T47D (cell line): ENCODE measurements at regions not wholly inside any gene's neighbourhood (a gene's known extent, or its start where the extent isn't known, plus 50 kb on each side); places are given as distances from the start of the nearest gene placed in this dataset.

Experiments used
- DNase-seq, 2 experiments: peaks; one replicate each; pipeline versions ENCODE4 v3.0.0 to v3.0.0-alpha.2; 2011 to 2012; ENCODE audit warnings: low read depth in 1 of 2, low spot score in 1 of 2
- JUND ChIP-seq: IDR thresholded peaks from 2 replicates; pipeline ENCODE4 v1.6.1; 2012; ENCODE audit warnings: low read depth
- in situ Hi-C: cut with HindIII; loops from 2 replicates; pipeline ENCODE4 v1.10.0; 2016; ENCODE audit warnings: low sequenced_read_pairs, low pct_unique_long_range_greater_than_20kb

DNA sequence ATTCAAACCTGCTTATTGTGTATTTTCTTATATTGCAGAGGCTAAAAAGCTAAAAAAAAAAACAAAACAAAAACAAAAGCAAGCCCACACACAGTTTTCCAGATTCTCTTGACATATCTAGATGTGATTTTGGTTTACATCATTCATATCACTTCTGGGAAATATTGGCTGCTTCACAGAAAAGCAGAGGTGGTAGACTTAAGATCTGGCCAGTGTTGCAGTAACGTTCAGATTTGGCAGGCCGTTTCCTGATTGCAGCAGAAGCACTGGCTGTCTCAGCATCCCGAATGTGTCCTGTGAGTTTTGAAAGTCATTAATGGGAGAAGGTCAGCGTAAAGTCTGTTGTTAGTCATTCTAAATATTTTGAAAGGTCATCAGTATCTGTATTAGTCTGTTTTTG lies 2062.0 kb downstream of the ARAP2 start:
- no peak for TF ChIP-seq JUND
- DNase-seq: no peak
- in situ Hi-C loops: no loop called here

DNA sequence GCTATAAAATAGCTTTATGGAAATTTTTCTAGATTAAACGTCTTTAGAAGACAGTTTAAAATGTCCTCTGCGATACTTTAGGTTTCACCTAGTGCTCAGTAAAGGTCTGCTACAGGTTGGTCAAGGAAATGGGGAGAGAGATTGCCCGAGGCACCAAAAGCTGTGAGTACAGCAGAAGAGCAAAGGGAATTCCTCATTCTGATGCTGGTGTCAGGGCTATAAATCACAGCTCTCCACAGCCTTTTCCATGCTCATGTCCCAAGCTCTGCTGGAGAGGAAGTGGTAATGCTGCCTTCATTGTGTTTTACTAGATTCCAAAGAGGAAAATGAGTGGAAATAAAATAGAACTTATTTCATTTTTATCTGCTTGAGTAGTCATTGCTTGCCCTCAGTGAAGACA lies 2060.4 kb downstream of the ARAP2 start:
- no peak for TF ChIP-seq JUND
- peak in 1 of 2 experiments; percentile 30 for DNase-seq

DNA sequence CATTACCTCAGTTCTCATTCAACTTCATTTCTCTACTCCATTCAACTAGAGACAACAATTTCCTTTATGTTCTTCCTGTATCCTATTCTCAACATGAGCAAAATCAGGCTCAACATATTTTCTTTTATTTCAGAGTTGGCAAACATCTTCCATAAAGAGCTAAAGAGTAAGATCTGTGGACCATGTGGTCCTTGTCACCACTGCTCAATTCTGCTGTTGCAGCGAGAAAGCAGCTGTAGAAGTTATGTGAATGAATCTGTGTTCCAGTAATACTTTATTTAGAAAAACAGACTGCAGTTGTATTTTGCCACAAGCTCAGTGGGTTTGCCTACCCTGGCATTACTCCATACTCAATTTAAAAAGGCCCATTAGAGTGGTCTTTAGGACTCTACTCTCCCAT lies 2057.3 kb downstream of the ARAP2 start:
- no peak for DNase-seq
- no peak for TF ChIP-seq JUND

More for the DNA sequence above, 2060.4 kb downstream of the ARAP2 start:
- in situ Hi-C loops: no loop called here

DNA sequence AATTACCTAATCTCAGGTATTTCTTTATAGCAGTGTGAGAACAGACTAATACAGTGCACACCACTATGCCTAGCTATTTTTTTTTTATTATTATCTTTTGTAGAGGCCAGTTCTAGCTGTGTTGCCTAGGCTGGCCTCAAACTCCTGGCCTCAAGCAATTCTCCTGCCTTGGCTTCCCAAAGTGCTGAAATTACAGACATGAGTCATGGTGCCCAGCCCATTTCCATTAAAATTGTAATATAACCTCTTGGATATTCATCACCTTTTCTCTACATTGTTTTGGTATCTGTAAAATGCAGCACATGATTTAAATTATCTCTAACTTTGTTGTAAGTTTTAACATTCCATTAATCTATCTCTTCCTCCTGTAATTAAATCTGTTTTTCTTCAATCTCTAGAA lies 2052.9 kb downstream of the ARAP2 start:
- TF ChIP-seq JUND: no peak
- DNase-seq: no peak
- in situ Hi-C loops: no loop called here

More for the DNA sequence above, 2057.3 kb downstream of the ARAP2 start:
- in situ Hi-C loops: no loop called here

DNA sequence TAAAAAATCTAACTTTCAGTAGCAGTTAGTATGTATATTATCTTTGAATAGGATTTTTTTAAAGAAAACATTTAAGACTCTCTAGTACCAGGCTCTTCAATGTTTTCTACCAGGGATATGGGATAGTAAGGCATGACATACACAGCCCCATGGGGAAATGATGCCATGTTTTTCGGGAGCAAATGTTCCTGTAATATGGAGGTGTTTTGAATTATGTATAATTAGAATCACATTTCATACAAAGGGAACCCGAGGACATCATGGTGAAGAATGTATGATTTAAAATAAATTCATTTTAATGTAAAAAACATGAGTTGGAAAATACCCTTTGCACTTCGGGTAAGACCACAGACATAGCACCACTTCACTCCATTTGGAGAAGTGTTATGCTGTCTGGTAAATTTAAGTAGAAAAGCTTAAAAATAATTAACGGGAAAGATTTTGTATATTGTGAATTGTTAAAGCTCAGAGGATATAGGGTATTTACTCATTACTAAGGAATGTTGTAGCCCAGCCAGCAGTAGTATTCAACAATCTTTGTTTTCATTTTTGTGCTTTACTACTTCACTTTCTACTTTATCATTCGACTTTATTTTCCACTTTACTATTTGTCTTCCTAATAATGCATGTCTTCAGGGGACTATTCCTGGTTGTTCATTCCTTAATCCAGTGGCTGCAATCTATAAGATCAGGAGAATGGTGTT lies 2050.7 kb downstream of the ARAP2 start:
- TF ChIP-seq JUND: no peak
- in situ Hi-C loops: no loop called here
- no peak for DNase-seq

DNA sequence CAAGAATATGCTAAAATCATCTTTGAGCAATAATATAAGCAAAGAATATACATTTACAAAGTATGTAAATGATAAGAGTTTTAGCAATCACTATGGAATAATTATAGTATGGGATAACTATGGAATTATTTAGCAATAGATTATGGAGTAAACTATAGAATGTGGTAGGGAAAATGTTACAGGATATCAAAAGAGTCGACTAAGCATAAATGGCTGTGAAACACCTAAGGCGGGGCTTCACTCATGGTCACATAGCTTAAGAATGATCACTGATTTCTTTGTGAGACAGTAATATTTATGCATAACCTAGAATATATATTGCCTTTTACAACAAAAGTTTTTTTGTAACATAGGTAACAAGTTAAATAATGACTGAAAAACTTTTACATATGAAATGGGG lies 2049.7 kb downstream of the ARAP2 start:
- no peak for TF ChIP-seq JUND
- in situ Hi-C loops: no loop called here
- no peak for DNase-seq

DNA sequence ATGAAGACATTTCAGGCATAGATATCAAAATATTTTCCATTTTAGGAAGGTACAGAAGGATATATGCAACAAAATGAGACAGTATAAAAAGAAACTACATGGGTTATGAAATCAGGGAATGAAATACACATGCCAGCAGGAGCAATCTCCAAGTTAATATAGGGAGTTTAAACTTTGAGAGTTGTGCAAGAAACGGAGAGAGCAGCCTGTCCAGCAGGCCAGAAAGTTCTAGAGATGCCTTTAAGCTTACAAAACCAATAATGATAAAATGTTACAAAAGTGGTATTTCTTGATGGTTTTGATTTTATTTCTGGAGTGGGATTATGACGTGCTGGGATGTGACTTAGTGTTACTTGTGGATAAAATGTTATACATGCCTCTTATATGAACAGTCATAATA lies 2047.9 kb downstream of the ARAP2 start:
- DNase-seq: no peak
- in situ Hi-C loops: no loop called here
- TF ChIP-seq JUND: no peak

DNA sequence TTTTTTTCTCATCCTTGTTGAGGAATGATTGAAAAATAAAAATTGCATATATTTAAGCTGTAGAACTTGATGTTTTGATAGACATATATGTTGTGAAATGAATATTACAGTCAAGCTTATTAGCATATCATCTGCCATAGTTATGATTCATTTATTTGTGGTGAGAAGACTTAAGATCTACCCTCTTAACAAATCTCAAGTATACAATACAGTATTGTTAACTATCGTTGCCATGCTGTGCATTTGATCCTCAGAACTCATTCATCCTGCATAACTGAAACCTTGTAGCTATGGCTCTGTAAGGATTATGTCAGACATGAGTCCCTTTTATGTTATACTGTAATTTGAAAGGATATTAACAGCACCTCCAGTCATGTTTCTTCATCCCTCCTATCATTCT lies 2045.3 kb downstream of the ARAP2 start:
- in situ Hi-C loops: no loop called here
- DNase-seq: no peak
- no peak for TF ChIP-seq JUND

DNA sequence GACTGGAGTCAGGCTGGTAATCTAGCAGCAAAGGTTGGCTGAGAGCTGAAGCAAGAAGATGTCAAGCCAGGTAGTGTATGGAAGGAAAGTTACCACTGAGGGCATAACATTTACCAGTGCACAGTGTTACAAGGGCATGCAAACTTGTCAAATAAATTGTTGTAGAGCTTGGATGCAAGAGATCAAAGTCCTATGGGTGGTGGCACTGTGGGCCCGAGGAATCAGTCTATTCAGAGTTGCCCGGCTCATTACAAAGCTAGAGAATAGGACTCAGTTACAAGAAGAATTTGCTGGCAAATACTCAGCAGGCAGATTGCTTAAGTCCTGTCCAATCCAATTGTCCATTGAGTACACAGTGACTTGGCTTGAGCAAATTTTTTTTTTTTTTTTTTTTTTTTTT lies 2043.8 kb downstream of the ARAP2 start:
- no peak for DNase-seq
- in situ Hi-C loops: no loop called here
- TF ChIP-seq JUND: no peak

DNA sequence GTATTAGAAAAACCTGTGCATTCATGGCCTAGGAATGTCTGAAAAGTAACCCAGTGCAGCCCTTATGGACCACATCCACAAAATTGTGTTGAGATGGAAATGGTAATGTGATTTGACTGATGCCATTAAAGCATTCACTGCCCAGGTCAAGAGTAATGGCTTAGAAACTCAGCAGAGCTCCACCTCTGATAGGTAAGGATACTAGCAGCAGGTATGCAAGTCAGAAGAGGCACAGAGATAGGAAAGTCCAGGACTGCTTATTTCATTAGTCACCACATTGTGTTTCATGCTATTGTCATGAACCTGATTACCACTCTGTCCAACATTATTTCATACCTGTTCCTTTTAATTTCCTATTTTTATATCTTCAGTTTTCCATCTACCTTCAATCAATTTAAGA lies 2042.2 kb downstream of the ARAP2 start:
- no peak for TF ChIP-seq JUND
- no peak for DNase-seq
- in situ Hi-C loops: no loop called here

DNA sequence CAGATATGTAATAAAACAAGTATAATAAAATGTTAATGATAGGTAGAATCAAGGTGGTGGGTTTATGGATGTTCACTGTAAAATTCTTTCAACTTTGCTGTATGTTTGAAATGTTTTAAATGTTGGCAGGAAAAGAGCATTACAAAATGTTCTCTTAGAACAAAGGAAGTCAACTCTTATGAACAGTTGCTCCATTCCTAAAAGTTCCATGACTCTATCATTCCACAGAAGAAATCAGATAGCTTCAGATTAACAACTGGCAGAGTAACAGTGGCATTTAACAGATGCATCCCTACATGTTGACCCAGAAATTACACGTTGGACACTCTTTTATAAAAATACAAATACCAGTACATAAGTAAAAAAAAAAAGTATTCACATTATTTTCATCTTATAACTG lies 2023.7 kb downstream of the ARAP2 start:
- no peak for DNase-seq
- in situ Hi-C loops: no loop called here
- no peak for TF ChIP-seq JUND

DNA sequence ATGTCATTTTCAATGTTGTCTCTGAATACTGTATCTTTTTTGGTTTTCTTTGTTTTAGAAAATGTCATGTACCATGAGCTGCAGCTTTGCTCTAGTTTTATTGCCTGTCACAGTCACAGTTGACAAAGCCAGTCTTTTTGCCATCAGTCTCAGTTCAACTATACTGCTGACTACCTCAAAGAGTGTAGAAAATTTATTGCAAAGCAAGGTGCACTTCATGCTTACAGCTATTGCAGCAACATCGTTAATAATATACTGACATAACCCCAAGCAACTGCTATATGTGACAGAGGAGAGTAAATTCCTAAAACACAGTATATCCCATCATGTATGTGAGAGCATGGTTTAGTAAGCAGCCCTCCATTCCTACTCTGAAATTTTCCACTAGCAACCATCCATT lies 2022.3 kb downstream of the ARAP2 start:
- no peak for TF ChIP-seq JUND
- in situ Hi-C loops: no loop called here
- no peak for DNase-seq

DNA sequence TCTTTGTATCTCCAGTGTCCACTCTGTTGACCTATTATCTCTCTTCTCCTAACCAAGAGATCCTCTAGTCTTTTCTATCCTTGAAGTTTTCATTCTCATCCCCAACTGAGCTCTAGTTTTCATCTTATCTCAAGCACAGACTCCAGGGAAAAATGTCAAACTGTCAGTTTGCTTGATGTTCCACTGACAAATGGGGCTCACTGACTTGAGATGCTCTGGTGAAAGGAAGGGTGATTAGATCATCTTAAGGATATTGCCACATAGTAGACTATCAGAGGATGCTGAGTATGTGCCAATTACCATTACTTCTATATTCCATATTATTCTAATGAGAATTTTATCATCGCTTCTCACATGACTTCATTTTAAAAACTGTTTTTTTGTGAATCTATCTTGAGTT lies 2008.2 kb downstream of the ARAP2 start:
- no peak for DNase-seq
- TF ChIP-seq JUND: no peak

DNA sequence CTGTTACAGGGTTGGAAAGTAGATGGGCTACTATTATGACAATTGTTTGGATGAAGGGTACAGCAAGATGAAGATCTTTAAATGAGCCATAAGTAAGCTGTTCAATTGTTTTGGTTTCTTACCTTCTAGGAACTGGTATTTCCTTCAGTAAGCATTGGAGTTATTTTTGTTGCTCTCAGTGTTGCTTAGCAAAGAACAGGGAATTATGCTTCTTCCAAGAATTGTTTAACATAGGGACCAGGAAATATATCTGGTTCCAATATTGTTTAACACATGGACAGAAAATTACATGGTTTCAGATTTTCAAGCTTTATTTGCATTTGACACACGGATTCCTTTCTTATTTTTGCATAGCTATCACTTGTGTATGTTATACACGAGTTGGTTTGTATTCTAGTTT lies 1999.0 kb downstream of the ARAP2 start:
- no peak for TF ChIP-seq JUND
- in situ Hi-C loops: no loop called here
- no peak for DNase-seq

More for the DNA sequence above, 2008.2 kb downstream of the ARAP2 start:
- in situ Hi-C loops: no loop called here

DNA sequence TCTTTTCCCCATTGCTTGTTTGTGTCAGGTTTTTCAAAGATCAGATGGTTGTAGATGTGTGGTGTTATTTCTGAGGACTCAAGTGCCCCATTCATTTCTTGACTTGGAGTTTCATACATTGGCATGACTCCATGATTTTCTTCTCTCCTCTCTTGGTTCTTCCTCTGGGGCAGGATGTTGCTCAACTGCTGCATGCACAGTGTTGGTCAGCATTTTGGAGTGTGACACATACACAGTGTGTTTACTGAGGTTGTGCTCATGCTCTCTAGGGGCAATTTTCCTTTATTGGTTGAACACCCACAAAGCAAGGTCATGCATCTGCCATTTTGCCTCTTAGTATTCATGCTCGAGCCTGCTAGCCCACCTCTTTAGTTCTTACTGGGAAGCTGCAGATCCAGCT lies 1993.8 kb downstream of the ARAP2 start:
- no peak for DNase-seq
- in situ Hi-C loops: no loop called here
- no peak for TF ChIP-seq JUND
